ENCODE measurements at regions not wholly inside any gene's neighbourhood (a gene's known extent, or its start where the extent isn't known, plus 50 kb on each side); places are given as distances from the start of the nearest gene placed in this dataset.

GRCh38 chr6:15735567-15736265 lies 72.9 kb upstream of the DTNBP1 start:
- H3K4me1 Mint-ChIP-seq, result peaks cover 41% of the 10 kb centered on the region
- H3K9me3 Mint-ChIP-seq, result peaks cover 4% of the 10 kb centered on the region

GRCh38 chr6:15734118-15734897 lies 71.5 kb upstream of the DTNBP1 start:
- peaks cover 8% of the 10 kb centered on the region for H3K27me3 Mint-ChIP-seq
- no peak overlapping the region for H3K4me3 Mint-ChIP-seq
- H3K9me3 Mint-ChIP-seq, result peaks cover 4% of the 10 kb centered on the region
- no peak overlapping the region for H3K27ac Mint-ChIP-seq
- peaks cover 41% of the 10 kb centered on the region for H3K4me1 Mint-ChIP-seq
- no peak for DNase-seq
- no peaks in the 10 kb centered on the region for H3K36me3 Mint-ChIP-seq

More at GRCh38 chr6:15735567-15736265, 72.9 kb upstream of the DTNBP1 start:
- Mint-ChIP-seq H3K27me3 (peaks cover 8% of the 10 kb centered on the region), H3K36me3 (no peaks in the 10 kb centered on the region), H3K27ac (peak overlapping the region; percentile 61), H3K4me3 (peak overlapping the region; percentile 22)
- DNase-seq, result no peak

- no peak overlapping the region for H3K27ac Mint-ChIP-seq
- peaks cover 8% of the 10 kb centered on the region for H3K27me3 Mint-ChIP-seq
- peaks cover 33% of the 10 kb centered on the region for H3K4me1 Mint-ChIP-seq
- H3K9me3 Mint-ChIP-seq, result no peaks in the 10 kb centered on the region
- H3K36me3 Mint-ChIP-seq, result no peaks in the 10 kb centered on the region
- no peak overlapping the region for H3K4me3 Mint-ChIP-seq
- DNase-seq, result no peak
Observed at GRCh38 chr6:15730922-15731321, 68.1 kb upstream of the DTNBP1 start.

- Mint-ChIP-seq H3K27me3 (peaks cover 8% of the 10 kb centered on the region), H3K9me3 (no peaks in the 10 kb centered on the region), H3K4me1 (peaks cover 28% of the 10 kb centered on the region), H3K4me3 (no peak overlapping the region), H3K27ac (no peak overlapping the region), H3K36me3 (no peaks in the 10 kb centered on the region)
- no peak for DNase-seq
Observed at GRCh38 chr6:15730442-15730841, 67.6 kb upstream of the DTNBP1 start.

GRCh38 chr6:15722731-15723130 lies 59.9 kb upstream of the DTNBP1 start:
- Mint-ChIP-seq H3K4me3 (no peak overlapping the region), H3K27me3 (peaks cover 9% of the 10 kb centered on the region), H3K9me3 (peaks cover 1% of the 10 kb centered on the region), H3K4me1 (peaks cover 5% of the 10 kb centered on the region), H3K36me3 (no peaks in the 10 kb centered on the region), H3K27ac (no peak overlapping the region)
- no peak for DNase-seq

- Mint-ChIP-seq H3K27ac (no peak overlapping the region), H3K4me1 (peaks cover 12% of the 10 kb centered on the region), H3K36me3 (peaks cover 4% of the 10 kb centered on the region), H3K4me3 (no peak overlapping the region), H3K27me3 (peaks cover 17% of the 10 kb centered on the region), H3K9me3 (peaks cover 11% of the 10 kb centered on the region)
- DNase-seq, result no peak
Observed at GRCh38 chr6:15716889-15717288, 54.1 kb upstream of the DTNBP1 start.

- H3K9me3 Mint-ChIP-seq, result peaks cover 11% of the 10 kb centered on the region
- peaks cover 12% of the 10 kb centered on the region for H3K4me1 Mint-ChIP-seq
- DNase-seq, result no peak
- H3K4me3 Mint-ChIP-seq, result no peak overlapping the region
- H3K36me3 Mint-ChIP-seq, result peaks cover 4% of the 10 kb centered on the region
- peaks cover 13% of the 10 kb centered on the region for H3K27me3 Mint-ChIP-seq
- no peak overlapping the region for H3K27ac Mint-ChIP-seq
Observed at GRCh38 chr6:15715851-15716250, 53.0 kb upstream of the DTNBP1 start.

GRCh38 chr6:15715060-15715459 lies 52.2 kb upstream of the DTNBP1 start:
- peaks cover 4% of the 10 kb centered on the region for H3K36me3 Mint-ChIP-seq
- peak; percentile 16 for DNase-seq
- peaks cover 12% of the 10 kb centered on the region for H3K4me1 Mint-ChIP-seq
- peaks cover 13% of the 10 kb centered on the region for H3K27me3 Mint-ChIP-seq
- H3K9me3 Mint-ChIP-seq, result peaks cover 11% of the 10 kb centered on the region
- peak overlapping the region; percentile 75 for H3K27ac Mint-ChIP-seq
- H3K4me3 Mint-ChIP-seq, result no peak overlapping the region

- Mint-ChIP-seq H3K27me3 (peaks cover 11% of the 10 kb centered on the region), H3K4me1 (peaks cover 12% of the 10 kb centered on the region), H3K36me3 (peaks cover 4% of the 10 kb centered on the region), H3K4me3 (no peak overlapping the region), H3K9me3 (peaks cover 11% of the 10 kb centered on the region), H3K27ac (peak overlapping the region; percentile 75)
- no peak for DNase-seq
Observed at GRCh38 chr6:15714658-15715057, 51.8 kb upstream of the DTNBP1 start.

- peaks cover 9% of the 10 kb centered on the region for H3K27me3 Mint-ChIP-seq
- H3K4me3 Mint-ChIP-seq, result no peak overlapping the region
- DNase-seq, result no peak
- H3K27ac Mint-ChIP-seq, result no peak overlapping the region
- peaks cover 12% of the 10 kb centered on the region for H3K4me1 Mint-ChIP-seq
- peaks cover 11% of the 10 kb centered on the region for H3K9me3 Mint-ChIP-seq
- H3K36me3 Mint-ChIP-seq, result peaks cover 4% of the 10 kb centered on the region
Observed at GRCh38 chr6:15713325-15713724, 50.5 kb upstream of the DTNBP1 start.

GRCh38 chr6:15712797-15713196 lies 50.0 kb upstream of the DTNBP1 start:
- Mint-ChIP-seq H3K27ac (no peak overlapping the region), H3K9me3 (peaks cover 11% of the 10 kb centered on the region), H3K4me3 (no peak overlapping the region), H3K27me3 (peaks cover 9% of the 10 kb centered on the region), H3K36me3 (peaks cover 4% of the 10 kb centered on the region), H3K4me1 (peaks cover 12% of the 10 kb centered on the region)
- DNase-seq, result no peak
